ENCODE measurements at regions not wholly inside any gene's neighbourhood (a gene's known extent, or its start where the extent isn't known, plus 50 kb on each side); places are given as distances from the start of the nearest gene placed in this dataset.

- intact Hi-C loops (cut with DNase I; ENCODE audit: low total_unique reads), result no loop called here
- H3K4me1 ChIP-seq, result no peaks in the 10 kb centered on the region
- 79 to 82% methylated on average over 2 of the region's 2 CpGs for WGBS, 2 donors
- TF ChIP-seq POLR2A (IDR thresholded peaks at IDR 0.05) (no peak), CTCF (IDR thresholded peaks at IDR 0.05) (no peak)
- no peak overlapping the region for H3K4me3 ChIP-seq
- H3K9me3 ChIP-seq, result no peaks in the 10 kb centered on the region
- no peaks in the 10 kb centered on the region for H3K27me3 ChIP-seq
- no peak for DNase-seq
- no peak overlapping the region for H3K27ac ChIP-seq
- no peaks in the 10 kb centered on the region for H3K36me3 ChIP-seq (ENCODE audit: low read depth, missing control alignments)
These were observed 420.0 kb upstream of the CYRIA start for GRCh38 chr2:17085546-17086202.

GRCh38 chr2:17084877-17085276 is 419.2 kb upstream of the CYRIA start:
- no peak for DNase-seq
- no peaks in the 10 kb centered on the region for H3K4me1 ChIP-seq
- H3K27ac ChIP-seq, result no peak overlapping the region
- no peaks in the 10 kb centered on the region for H3K27me3 ChIP-seq
- H3K36me3 ChIP-seq (ENCODE audit: low read depth, missing control alignments), result no peaks in the 10 kb centered on the region
- TF ChIP-seq CTCF (IDR thresholded peaks at IDR 0.05), result no peak
- TF ChIP-seq POLR2A (IDR thresholded peaks at IDR 0.05), result no peak
- H3K9me3 ChIP-seq, result no peaks in the 10 kb centered on the region
- intact Hi-C loops (cut with DNase I; ENCODE audit: low total_unique reads), result no loop called here
- no peak overlapping the region for H3K4me3 ChIP-seq

- no peaks in the 10 kb centered on the region for H3K9me3 ChIP-seq
- intact Hi-C loops (cut with DNase I; ENCODE audit: low total_unique reads), result no loop called here
- H3K4me3 ChIP-seq, result no peak overlapping the region
- H3K27me3 ChIP-seq, result no peaks in the 10 kb centered on the region
- H3K36me3 ChIP-seq (ENCODE audit: low read depth, missing control alignments), result no peaks in the 10 kb centered on the region
- no peak for TF ChIP-seq CTCF (IDR thresholded peaks at IDR 0.05)
- no peak for TF ChIP-seq POLR2A (IDR thresholded peaks at IDR 0.05)
- 46 to 61% methylated on average over 1 of the region's 1 CpG for WGBS, 2 donors
- no peaks in the 10 kb centered on the region for H3K4me1 ChIP-seq
- no peak overlapping the region for H3K27ac ChIP-seq
- DNase-seq, result no peak
These were observed 418.3 kb upstream of the CYRIA start for GRCh38 chr2:17083902-17084301.

- no peaks in the 10 kb centered on the region for H3K9me3 ChIP-seq
- no peak overlapping the region for H3K4me3 ChIP-seq
- H3K27ac ChIP-seq, result no peak overlapping the region
- no peaks in the 10 kb centered on the region for H3K4me1 ChIP-seq
- intact Hi-C loops (cut with DNase I; ENCODE audit: low total_unique reads), result no loop called here
- no peak for TF ChIP-seq POLR2A (IDR thresholded peaks at IDR 0.05)
- TF ChIP-seq CTCF (IDR thresholded peaks at IDR 0.05), result no peak
- H3K36me3 ChIP-seq (ENCODE audit: low read depth, missing control alignments), result no peaks in the 10 kb centered on the region
- no peak for DNase-seq
- H3K27me3 ChIP-seq, result no peaks in the 10 kb centered on the region
These were observed 413.6 kb upstream of the CYRIA start for GRCh38 chr2:17079262-17079661.

GRCh38 chr2:17076533-17076932 is 410.9 kb upstream of the CYRIA start:
- H3K27ac ChIP-seq, result no peak overlapping the region

More at GRCh38 chr2:17076533-17076932, 410.9 kb upstream of the CYRIA start:
- H3K9me3 ChIP-seq, result no peaks in the 10 kb centered on the region
- no peaks in the 10 kb centered on the region for H3K4me1 ChIP-seq
- no peak for TF ChIP-seq POLR2A (IDR thresholded peaks at IDR 0.05)
- TF ChIP-seq CTCF (IDR thresholded peaks at IDR 0.05), result no peak
- 44 to 51% methylated on average over 2 of the region's 2 CpGs for WGBS, 2 donors
- intact Hi-C loops (cut with DNase I; ENCODE audit: low total_unique reads), result no loop called here
- no peaks in the 10 kb centered on the region for H3K36me3 ChIP-seq (ENCODE audit: low read depth, missing control alignments)
- H3K4me3 ChIP-seq, result no peak overlapping the region
- no peak for DNase-seq
- no peaks in the 10 kb centered on the region for H3K27me3 ChIP-seq

All from testis (tissue), 2 donors.